CD14-positive monocyte (primary cell): ENCODE measurements at regions not wholly inside any gene's neighbourhood (a gene's known extent, or its start where the extent isn't known, plus 50 kb on each side); places are given as distances from the start of the nearest gene placed in this dataset.

ENCODE experiments used
- DNase-seq, 3 donors: peaks; one replicate each; pipeline ENCODE4 v3.0.0-alpha.2; 2011 to 2022
- H2AFZ ChIP-seq: 2 replicates; pipeline ENCODE4 v1.6.0; 2012; ENCODE audit warnings: mild to moderate bottlenecking, low read depth, low read length, inconsistent platforms; ENCODE audit not compliant: insufficient read depth, poor library complexity, severe bottlenecking
- H3K27ac ChIP-seq, 2 donors: 1 replicate in 1 of 2; 2 replicates in 1 of 2; pipeline ENCODE4 v1.5.1; 2012 to 2013; ENCODE audit warnings: low read length in 2 of 2, control low read depth in 1 of 2, inconsistent platforms in 1 of 2, low read depth in 1 of 2, mild to moderate bottlenecking in 1 of 2
- H3K27me3 ChIP-seq, 2 donors: one replicate each; pipeline versions ENCODE4 v1.6.0 to v1.6.1; 2011 to 2013; ENCODE audit warnings: low read length in 2 of 2; ENCODE audit not compliant: control insufficient read depth in 2 of 2, insufficient read depth in 2 of 2
- H3K36me3 ChIP-seq, 2 donors: replicated peaks in 1 of 2; 1 replicate in 1 of 2; 2 replicates in 1 of 2; pipeline versions ENCODE4 v1.5.1 to v1.6.1; 2012 to 2013; ENCODE audit warnings: low read length in 2 of 2, control low read depth in 1 of 2, inconsistent platforms in 1 of 2, mild to moderate bottlenecking in 1 of 2; ENCODE audit not compliant: insufficient read depth in 2 of 2, control insufficient read depth in 1 of 2
- H3K4me1 ChIP-seq, 2 donors: 1 replicate in 1 of 2; 2 replicates in 1 of 2; pipeline versions ENCODE4 v1.5.1 to v1.6.1; 2012 to 2013; ENCODE audit warnings: low read length in 2 of 2, control low read depth in 1 of 2, inconsistent platforms in 1 of 2, mild to moderate bottlenecking in 1 of 2, moderate library complexity in 1 of 2; ENCODE audit not compliant: insufficient read depth in 2 of 2, control insufficient read depth in 1 of 2
- H3K4me2 ChIP-seq: replicated peaks from 2 replicates; pipeline ENCODE3; 2012; ENCODE audit warnings: low read length, moderate library complexity, mild to moderate bottlenecking; ENCODE audit not compliant: poor library complexity, severe bottlenecking; ENCODE audit errors: extremely low read depth
- H3K4me3 ChIP-seq, 3 experiments: fragments of 200-600 bp in 1 of 3; sonication (generic) in 1 of 3; replicated peaks in 1 of 3; 1 replicate in 2 of 3; 2 replicates in 1 of 3; pipeline ENCODE4 v1.5.1; 2011 to 2013; ENCODE audit warnings: low read length in 3 of 3, mild to moderate bottlenecking in 3 of 3, control low read depth in 2 of 3, low read depth in 2 of 3, inconsistent platforms in 1 of 3, moderate library complexity in 1 of 3
- H3K79me2 ChIP-seq: 2 replicates; pipeline ENCODE4 v1.6.0; 2012; ENCODE audit warnings: mild to moderate bottlenecking, control low read depth, inconsistent platforms, low read length, moderate library complexity; ENCODE audit not compliant: insufficient read depth
- H3K9ac ChIP-seq: 2 replicates; pipeline ENCODE4 v1.6.0; 2017; ENCODE audit warnings: low read length, mild to moderate bottlenecking; ENCODE audit not compliant: insufficient read depth, poor library complexity, severe bottlenecking
- H3K9me3 ChIP-seq, 2 donors: replicated peaks in 1 of 2; 1 replicate in 1 of 2; 2 replicates in 1 of 2; pipeline versions ENCODE4 v1.5.1 to v1.6.1; 2012 to 2013; ENCODE audit warnings: low read length in 2 of 2, control low read depth in 1 of 2; ENCODE audit not compliant: control insufficient read depth in 1 of 2, insufficient read depth in 1 of 2
- H4K20me1 ChIP-seq: 2 replicates; pipeline ENCODE4 v1.6.0; 2012; ENCODE audit warnings: mild to moderate bottlenecking, low read length, control low read depth, moderate library complexity; ENCODE audit not compliant: insufficient read depth
- H3K27ac Mint-ChIP-seq, 7 donors: one replicate each; pipeline ENCODE4 v1.8.0; 2020; ENCODE audit warnings: mild to moderate bottlenecking in 7 of 7, mixed read lengths in 7 of 7, moderate library complexity in 6 of 7, inconsistent platforms in 2 of 7
- H3K27me3 Mint-ChIP-seq, 3 donors: one replicate each; pipeline ENCODE4 v1.8.0; 2021 to 2022; ENCODE audit warnings: low read depth in 3 of 3, mild to moderate bottlenecking in 3 of 3, mixed read lengths in 3 of 3, moderate library complexity in 3 of 3, inconsistent platforms in 1 of 3
- H3K36me3 Mint-ChIP-seq, 2 donors: one replicate each; pipeline ENCODE4 v1.8.0; 2020; ENCODE audit warnings: mixed read lengths in 2 of 2, inconsistent platforms in 1 of 2, mild to moderate bottlenecking in 1 of 2
- H3K4me1 Mint-ChIP-seq: one replicate; pipeline ENCODE4 v1.8.0; 2020; ENCODE audit warnings: mild to moderate bottlenecking, mixed read lengths
- H3K4me3 Mint-ChIP-seq, 2 donors: one replicate each; pipeline ENCODE4 v1.8.0; 2020; ENCODE audit warnings: mild to moderate bottlenecking in 2 of 2, mixed read lengths in 2 of 2, moderate library complexity in 1 of 2
- H3K9me3 Mint-ChIP-seq, 7 donors: one replicate each; pipeline ENCODE4 v1.8.0; 2020 to 2022; ENCODE audit warnings: mixed read lengths in 7 of 7, mild to moderate bottlenecking in 6 of 7, moderate library complexity in 6 of 7, inconsistent platforms in 2 of 7
- WGBS: methylation state at CpG from one replicate; pipeline ENCODE4 v1.1.5; 2013; ENCODE audit warnings: missing lambda C conversion rate; ENCODE audit not compliant: insufficient coverage; 5-methylcytosine and 5-hydroxymethylcytosine counted together
- intact Hi-C, 2 donors: fragments of 100-400 bp; cut with micrococcal nuclease; formaldehyde crosslinking; loops; one replicate each; pipeline versions ENCODE4 v1.15.0 to v1.15.1; 2023
- TF ChIP-seq, protein P1 (sequence below): fragments of 200-600 bp; IDR thresholded peaks from one replicate; pipeline ENCODE4 v1.8.0; 2022; ENCODE audit warnings: antibody characterized with exemption, mild to moderate bottlenecking

DNA sequence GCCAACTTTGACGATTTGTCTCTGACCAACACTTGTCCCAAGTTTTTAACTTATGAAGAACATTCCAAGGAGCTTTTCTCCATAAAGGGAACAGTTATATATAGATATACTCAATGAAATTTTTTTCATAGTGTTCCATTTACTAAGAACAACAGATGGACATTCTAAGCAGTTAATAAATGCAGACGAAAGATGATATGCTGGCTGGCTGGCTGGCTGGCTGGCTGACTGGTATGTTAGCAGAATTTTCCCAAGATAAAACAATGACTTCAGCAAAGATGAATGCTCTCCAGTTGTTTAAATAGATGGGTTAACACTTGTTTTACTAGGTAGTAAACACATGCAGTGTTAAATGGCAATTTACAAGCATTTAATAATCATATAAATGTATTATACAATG lies 62.2 kb downstream of the SPANXN3 start:
- Histone ChIP-seq H3K27ac (no peak overlapping the region), H3K4me2 (no peak overlapping the region), H3K36me3 (no peaks in the 10 kb centered on the region), H3K9ac (no peak overlapping the region), H3K4me1 (no peaks in the 10 kb centered on the region), H2AFZ (no peak overlapping the region), H3K4me3 (no peak overlapping the region), H3K27me3 (no peaks in the 10 kb centered on the region), H3K79me2 (no peaks in the 10 kb centered on the region), H3K9me3 (peaks cover 0 to 6% of the 10 kb centered on the region in 2 donors), H4K20me1 (no peaks in the 10 kb centered on the region)
- Mint-ChIP-seq H3K36me3 (no peaks in the 10 kb centered on the region), H3K4me3 (no peak overlapping the region), H3K4me1 (no peaks in the 10 kb centered on the region), H3K9me3 (peaks cover 0 to 8% (median 4%) of the 10 kb centered on the region in 7 donors), H3K27me3 (no peaks in the 10 kb centered on the region), H3K27ac (no peak overlapping the region)
- intact Hi-C loops, result no loop called here
- no CpG with 5 or more reads among the region's 2 CpGs for WGBS
- TF ChIP-seq, protein P1, sequence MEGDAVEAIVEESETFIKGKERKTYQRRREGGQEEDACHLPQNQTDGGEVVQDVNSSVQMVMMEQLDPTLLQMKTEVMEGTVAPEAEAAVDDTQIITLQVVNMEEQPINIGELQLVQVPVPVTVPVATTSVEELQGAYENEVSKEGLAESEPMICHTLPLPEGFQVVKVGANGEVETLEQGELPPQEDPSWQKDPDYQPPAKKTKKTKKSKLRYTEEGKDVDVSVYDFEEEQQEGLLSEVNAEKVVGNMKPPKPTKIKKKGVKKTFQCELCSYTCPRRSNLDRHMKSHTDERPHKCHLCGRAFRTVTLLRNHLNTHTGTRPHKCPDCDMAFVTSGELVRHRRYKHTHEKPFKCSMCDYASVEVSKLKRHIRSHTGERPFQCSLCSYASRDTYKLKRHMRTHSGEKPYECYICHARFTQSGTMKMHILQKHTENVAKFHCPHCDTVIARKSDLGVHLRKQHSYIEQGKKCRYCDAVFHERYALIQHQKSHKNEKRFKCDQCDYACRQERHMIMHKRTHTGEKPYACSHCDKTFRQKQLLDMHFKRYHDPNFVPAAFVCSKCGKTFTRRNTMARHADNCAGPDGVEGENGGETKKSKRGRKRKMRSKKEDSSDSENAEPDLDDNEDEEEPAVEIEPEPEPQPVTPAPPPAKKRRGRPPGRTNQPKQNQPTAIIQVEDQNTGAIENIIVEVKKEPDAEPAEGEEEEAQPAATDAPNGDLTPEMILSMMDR, result no peak
- no peak for DNase-seq

DNA sequence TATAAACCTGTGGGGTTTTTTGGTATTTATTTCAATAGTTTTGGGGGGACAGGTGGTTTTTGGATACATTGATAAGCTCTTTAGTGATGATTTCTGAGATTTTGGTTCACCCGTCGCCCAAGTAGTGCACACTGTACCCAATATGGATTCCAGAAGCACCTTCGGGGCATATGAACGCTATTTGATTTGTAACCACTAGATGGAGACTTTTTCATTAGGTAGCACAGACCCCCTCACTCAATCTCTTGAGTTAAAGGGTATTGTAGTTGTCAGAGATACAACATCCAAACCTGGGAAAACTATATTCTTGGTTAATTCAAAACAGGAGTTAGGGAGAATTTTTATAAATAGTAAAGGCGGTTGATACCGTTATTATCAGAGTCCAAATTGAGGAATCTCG lies 79.8 kb downstream of the SPANXN3 start:
- H3K27me3 Mint-ChIP-seq, result peaks cover 0 to 1% (median 0%) of the 10 kb centered on the region in 3 donors

More for the DNA sequence above, 79.8 kb downstream of the SPANXN3 start:
- DNase-seq, result no peak
- H3K9me3 Mint-ChIP-seq, result peaks cover 0 to 8% (median 0%) of the 10 kb centered on the region in 7 donors
- H3K79me2 ChIP-seq, result no peaks in the 10 kb centered on the region
- H4K20me1 ChIP-seq, result no peaks in the 10 kb centered on the region
- H3K9ac ChIP-seq, result no peak overlapping the region
- WGBS, result no CpG with 5 or more reads among the region's 7 CpGs
- H3K4me3 Mint-ChIP-seq, result no peak overlapping the region
- H3K36me3 Mint-ChIP-seq, result no peaks in the 10 kb centered on the region
- no peaks in the 10 kb centered on the region for H3K27me3 ChIP-seq
- H3K4me3 ChIP-seq, result no peak overlapping the region
- H3K36me3 ChIP-seq, result no peaks in the 10 kb centered on the region
- H3K4me1 Mint-ChIP-seq, result no peaks in the 10 kb centered on the region
- no peak overlapping the region for H3K27ac ChIP-seq
- intact Hi-C loops, result no loop called here
- H3K27ac Mint-ChIP-seq, result no peak overlapping the region
- H3K9me3 ChIP-seq, result no peaks in the 10 kb centered on the region
- no peaks in the 10 kb centered on the region for H3K4me1 ChIP-seq
- no peak overlapping the region for H2AFZ ChIP-seq
- TF ChIP-seq, protein P1, result peak; percentile 33
- no peak overlapping the region for H3K4me2 ChIP-seq
